ENCODE measurements at regions not wholly inside any gene's neighbourhood (a gene's known extent, or its start where the extent isn't known, plus 50 kb on each side); places are given as distances from the start of the nearest gene placed in this dataset.

DNA sequence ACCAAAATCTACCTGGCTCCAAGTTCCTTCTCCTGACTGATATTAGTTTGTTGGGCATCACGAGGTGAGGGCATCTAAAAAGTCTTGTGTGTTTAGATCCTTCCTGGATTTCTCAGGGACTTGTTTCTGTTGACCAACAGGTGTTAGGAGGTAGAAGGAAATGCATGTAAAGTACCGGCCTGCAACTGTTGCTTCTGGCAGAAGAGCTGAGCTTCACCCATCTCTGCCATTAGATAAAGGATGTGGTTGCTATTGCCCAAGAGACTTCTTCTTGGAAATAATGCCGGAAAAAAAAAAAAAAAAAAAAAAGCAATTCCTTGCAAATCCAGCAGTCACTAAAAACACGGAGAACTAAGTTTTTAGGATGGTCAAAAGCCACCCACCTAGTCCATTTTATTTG lies 303.1 kb downstream of the CDH26 start:
- Histone ChIP-seq H3K4me1 (ENCODE audit: control insufficient read depth, insufficient read depth, low read length) (no peaks in the 10 kb centered on the region), H2BK120ac (ENCODE audit: low read depth, low read length) (no peak overlapping the region), H4K91ac (ENCODE audit: insufficient read depth, low read depth, low read length) (no peak overlapping the region), H3K23ac (ENCODE audit: low read depth, low read length) (no peak overlapping the region), H2AFZ (replicated peaks; ENCODE audit: low read length, poor library complexity) (no peak overlapping the region), H4K8ac (ENCODE audit: low read depth in 2 of 2, low read length in 2 of 2) (no peak overlapping the region), H3K18ac (ENCODE audit: low read depth, low read length) (no peak overlapping the region), H3K27ac (ENCODE audit: insufficient read depth, low read length) (no peak overlapping the region), H3K4ac (ENCODE audit: low read depth, low read length) (no peak overlapping the region), H2BK20ac (ENCODE audit: low read depth, low read length) (no peak overlapping the region), H3K79me1 (ENCODE audit: low read depth in 1 of 2, low read length in 2 of 2) (no peaks in the 10 kb centered on the region), H2BK5ac (ENCODE audit: low read depth, low read length, poor library complexity, severe bottlenecking) (no peak overlapping the region), H2BK15ac (ENCODE audit: low read depth, low read length) (no peak overlapping the region), H3K56ac (ENCODE audit: extremely low read depth, insufficient read depth, low read length) (no peak overlapping the region), H2AK5ac (ENCODE audit: low read depth, low read length) (no peak overlapping the region), H3K36me3 (ENCODE audit: control insufficient read depth, insufficient read depth, low read length) (no peaks in the 10 kb centered on the region), H3K27me3 (ENCODE audit: control insufficient read depth, insufficient read depth, low read length) (peaks cover 7% of the 10 kb centered on the region; the same call in 1 of the 2 replicates), H3K9ac (ENCODE audit: low read depth, low read length) (no peak overlapping the region), H3K9me3 (ENCODE audit: control insufficient read depth, insufficient read depth, low read length) (no peaks in the 10 kb centered on the region), H3K14ac (replicated peaks; ENCODE audit: low read depth, low read length) (no peak overlapping the region), H2AK9ac (replicated peaks; ENCODE audit: low read depth, low read length, poor library complexity) (no peak overlapping the region), H4K5ac (ENCODE audit: low read depth, low read length) (no peak overlapping the region), H3K4me2 (ENCODE audit: low read depth, low read length) (no peak overlapping the region), H4K20me1 (ENCODE audit: insufficient read depth, low read length) (no peaks in the 10 kb centered on the region), H3K9me1 (ENCODE audit: insufficient read depth, low read length) (no peaks in the 10 kb centered on the region; the same call in 1 of the 2 replicates), H3K4me3 (ENCODE audit: insufficient read depth, low read depth, low read length) (no peak overlapping the region)
- WGBS, 2 experiments (ENCODE audit: extremely low coverage in 2 of 2, insufficient read length in 1 of 2), result no CpG with 5 or more reads among the region's 4 CpGs
- intact Hi-C loops (cut with micrococcal nuclease) (no loop called here), dilution Hi-C loops (cut with HindIII; ENCODE audit: low sequenced_read_pairs, unreplicated experiment) (no loop called here), in situ Hi-C loops (cut with MboI; ENCODE audit: low sequenced_read_pairs) (no loop called here)
- TF ChIP-seq MXI1 (IDR thresholded peaks at IDR 0.05; ENCODE audit: borderline replicate concordance, low read depth, low read length) (no peak), BHLHE40 (IDR thresholded peaks at IDR 0.05; ENCODE audit: low read depth, low read length) (no peak), NFE2L2 (IDR thresholded peaks at IDR 0.05; ENCODE audit: low read depth, low read length) (no peak), FOS (IDR thresholded peaks at IDR 0.05; ENCODE audit: low read depth, low read length) (no peak), RAD21 (IDR thresholded peaks at IDR 0.05; ENCODE audit: low read length) (no peak), MAZ (IDR thresholded peaks at IDR 0.05; ENCODE audit: borderline replicate concordance, low read depth, low read length) (no peak), RFX5 (IDR thresholded peaks at IDR 0.05; ENCODE audit: low read depth, low read length) (no peak), POLR2A (IDR thresholded peaks at IDR 0.05; ENCODE audit: low read depth, low read length) (no peak), RCOR1 (IDR thresholded peaks at IDR 0.05; ENCODE audit: insufficient replicate concordance, low read length) (no peak), MAFK (IDR thresholded peaks at IDR 0.05; ENCODE audit: low read depth, low read length) (no peak), CEBPB (IDR thresholded peaks at IDR 0.05; ENCODE audit: low read depth, low read length) (no peak), SMC3 (IDR thresholded peaks at IDR 0.05; ENCODE audit: low read depth, low read length) (no peak), CHD1 (IDR thresholded peaks at IDR 0.05; ENCODE audit: low read depth, low read length) (no peak)
- TF ChIP-seq, protein P1, sequence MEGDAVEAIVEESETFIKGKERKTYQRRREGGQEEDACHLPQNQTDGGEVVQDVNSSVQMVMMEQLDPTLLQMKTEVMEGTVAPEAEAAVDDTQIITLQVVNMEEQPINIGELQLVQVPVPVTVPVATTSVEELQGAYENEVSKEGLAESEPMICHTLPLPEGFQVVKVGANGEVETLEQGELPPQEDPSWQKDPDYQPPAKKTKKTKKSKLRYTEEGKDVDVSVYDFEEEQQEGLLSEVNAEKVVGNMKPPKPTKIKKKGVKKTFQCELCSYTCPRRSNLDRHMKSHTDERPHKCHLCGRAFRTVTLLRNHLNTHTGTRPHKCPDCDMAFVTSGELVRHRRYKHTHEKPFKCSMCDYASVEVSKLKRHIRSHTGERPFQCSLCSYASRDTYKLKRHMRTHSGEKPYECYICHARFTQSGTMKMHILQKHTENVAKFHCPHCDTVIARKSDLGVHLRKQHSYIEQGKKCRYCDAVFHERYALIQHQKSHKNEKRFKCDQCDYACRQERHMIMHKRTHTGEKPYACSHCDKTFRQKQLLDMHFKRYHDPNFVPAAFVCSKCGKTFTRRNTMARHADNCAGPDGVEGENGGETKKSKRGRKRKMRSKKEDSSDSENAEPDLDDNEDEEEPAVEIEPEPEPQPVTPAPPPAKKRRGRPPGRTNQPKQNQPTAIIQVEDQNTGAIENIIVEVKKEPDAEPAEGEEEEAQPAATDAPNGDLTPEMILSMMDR (conservative IDR thresholded peaks at IDR 0.05; ENCODE audit: low read depth, low read length), result no peak
- TF ChIP-seq, protein P2, sequence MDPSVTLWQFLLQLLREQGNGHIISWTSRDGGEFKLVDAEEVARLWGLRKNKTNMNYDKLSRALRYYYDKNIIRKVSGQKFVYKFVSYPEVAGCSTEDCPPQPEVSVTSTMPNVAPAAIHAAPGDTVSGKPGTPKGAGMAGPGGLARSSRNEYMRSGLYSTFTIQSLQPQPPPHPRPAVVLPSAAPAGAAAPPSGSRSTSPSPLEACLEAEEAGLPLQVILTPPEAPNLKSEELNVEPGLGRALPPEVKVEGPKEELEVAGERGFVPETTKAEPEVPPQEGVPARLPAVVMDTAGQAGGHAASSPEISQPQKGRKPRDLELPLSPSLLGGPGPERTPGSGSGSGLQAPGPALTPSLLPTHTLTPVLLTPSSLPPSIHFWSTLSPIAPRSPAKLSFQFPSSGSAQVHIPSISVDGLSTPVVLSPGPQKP (IDR thresholded peaks at IDR 0.05; ENCODE audit: borderline replicate concordance, low read depth, low read length), result no peak
- TF ChIP-seq, protein P3, sequence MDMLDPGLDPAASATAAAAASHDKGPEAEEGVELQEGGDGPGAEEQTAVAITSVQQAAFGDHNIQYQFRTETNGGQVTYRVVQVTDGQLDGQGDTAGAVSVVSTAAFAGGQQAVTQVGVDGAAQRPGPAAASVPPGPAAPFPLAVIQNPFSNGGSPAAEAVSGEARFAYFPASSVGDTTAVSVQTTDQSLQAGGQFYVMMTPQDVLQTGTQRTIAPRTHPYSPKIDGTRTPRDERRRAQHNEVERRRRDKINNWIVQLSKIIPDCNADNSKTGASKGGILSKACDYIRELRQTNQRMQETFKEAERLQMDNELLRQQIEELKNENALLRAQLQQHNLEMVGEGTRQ (IDR thresholded peaks at IDR 0.05; ENCODE audit: low read depth, low read length), result no peak
- ATAC-seq (ENCODE audit: low read depth) (no peak), DNase-seq (no peak)
- ChIA-PET CTCF (interaction anchor here (0.6 to 2.9 kb wide), 3 partner anchors 49 to 138 kb away, joined by 3 to 14 read pairs (median 5); no protein-coding TSS in a partner anchor), POLR2A (ENCODE audit: unreplicated experiment) (no interaction called here)
- no TSS peak for BruUV-seq (replicated peaks)
